Stimulated activated CD8-positive, alpha-beta memory T cell treated with anti-CD3 and anti-CD28 coated beads, Interleukin-2, amount 100 ng/mL, for 48 hours (primary cell): ENCODE measurements at regions not wholly inside any gene's neighbourhood (a gene's known extent, or its start where the extent isn't known, plus 50 kb on each side); places are given as distances from the start of the nearest gene placed in this dataset.
"Not testable (repeated sequence)": the region's sequence is repeated elsewhere in the genome, so short reads cannot be mapped to it uniquely, and the experiment has no call there.

Experiments used
- DNase-seq, 2 donors: peaks; one replicate each; pipeline ENCODE4 v3.0.0-alpha.2; 2020; ENCODE audit warnings: low read depth in 2 of 2

- no peak for DNase-seq
Measured at GRCh38 chr16:27600381-27600780, 50.4 kb downstream of the KATNIP start.

- DNase-seq: no peak
Measured at GRCh38 chr16:27602103-27602502, 52.2 kb downstream of the KATNIP start.

GRCh38 chr16:27605500-27606106 lies 55.7 kb downstream of the KATNIP start:
- DNase-seq: not testable (repeated sequence)

GRCh38 chr16:27611340-27611739 lies 61.4 kb downstream of the KATNIP start:
- DNase-seq: no peak

- DNase-seq: no peak
Measured at GRCh38 chr16:27613238-27613791, 63.4 kb downstream of the KATNIP start.

- no peak for DNase-seq
Measured at GRCh38 chr16:27617665-27618064, 67.7 kb downstream of the KATNIP start.

- no peak for DNase-seq
Measured at GRCh38 chr16:27618165-27618564, 68.2 kb downstream of the KATNIP start.

- no peak for DNase-seq
Measured at GRCh38 chr16:27618606-27619327, 68.8 kb downstream of the KATNIP start.

- no peak for DNase-seq
Measured at GRCh38 chr16:27620541-27620940, 70.6 kb downstream of the KATNIP start.

GRCh38 chr16:27624154-27625049 lies 74.5 kb downstream of the KATNIP start:
- DNase-seq: no peak

- no peak for DNase-seq
Measured at GRCh38 chr16:27625050-27625697, 75.2 kb downstream of the KATNIP start.

- DNase-seq: no peak
Measured at GRCh38 chr16:27627136-27627535, 77.2 kb downstream of the KATNIP start.

GRCh38 chr16:27628241-27628942 lies 78.4 kb downstream of the KATNIP start:
- no peak for DNase-seq

- DNase-seq: not testable (repeated sequence)
Measured at GRCh38 chr16:27628943-27629462, 79.1 kb downstream of the KATNIP start.

- no peak for DNase-seq
Measured at GRCh38 chr16:27632216-27632615, 82.3 kb downstream of the KATNIP start.

GRCh38 chr16:27633221-27633620 lies 83.3 kb downstream of the KATNIP start:
- no peak for DNase-seq

- no peak for DNase-seq
Measured at GRCh38 chr16:27633721-27634120, 83.8 kb downstream of the KATNIP start.

- DNase-seq: no peak
Measured at GRCh38 chr16:27634779-27635178, 84.8 kb downstream of the KATNIP start.

- DNase-seq: no peak
Measured at GRCh38 chr16:27636453-27637240, 86.7 kb downstream of the KATNIP start.
